ENCODE measurements at regions not wholly inside any gene's neighbourhood (a gene's known extent, or its start where the extent isn't known, plus 50 kb on each side); places are given as distances from the start of the nearest gene placed in this dataset.

- no peak overlapping the region for H3K4me3 Mint-ChIP-seq
- peak; percentile 55 for TF ChIP-seq CTCF (conservative IDR thresholded peaks at IDR 0.05)
- Histone ChIP-seq H3K4me3 (ENCODE audit: low read length) (no peak overlapping the region), H3K27ac (ENCODE audit: low read depth, low read length) (peak overlapping the region; percentile 90), H3K36me3 (ENCODE audit: control insufficient read depth, insufficient read depth, low read length) (no peaks in the 10 kb centered on the region), H3K9me3 (ENCODE audit: control insufficient read depth, low read length) (no peaks in the 10 kb centered on the region), H3K9ac (ENCODE audit: extremely low read depth, low read length, poor library complexity, severe bottlenecking) (no peak overlapping the region), H3K27me3 (ENCODE audit: control insufficient read depth, insufficient read depth, low read length, poor library complexity, severe bottlenecking) (no peaks in the 10 kb centered on the region), H3K4me1 (ENCODE audit: control insufficient read depth, insufficient read depth, low read length) (no peaks in the 10 kb centered on the region)
- H3K27ac Mint-ChIP-seq = no peak overlapping the region
- DNase-seq = peak; percentile 59
- 92 to 94% methylated on average over 8 to 11 of the region's 11 CpGs for WGBS, 2 experiments (ENCODE audit: insufficient coverage in 1 of 2, insufficient read length in 1 of 2)
- no peaks in the 10 kb centered on the region for H3K36me3 Mint-ChIP-seq (ENCODE audit: low read depth)
- peaks cover 3% of the 10 kb centered on the region for H3K9me3 Mint-ChIP-seq
- H3K4me1 Mint-ChIP-seq = peaks cover 15% of the 10 kb centered on the region
- no peaks in the 10 kb centered on the region for H3K27me3 Mint-ChIP-seq (ENCODE audit: insufficient read depth)
These were observed 548.5 kb upstream of the ID2 start for GRCh38 chr2:8133363-8133762.

GRCh38 chr2:8133913-8134472, 547.9 kb upstream of the ID2 start:
- Mint-ChIP-seq H3K27me3 (ENCODE audit: insufficient read depth) (no peaks in the 10 kb centered on the region), H3K27ac (no peak overlapping the region), H3K36me3 (ENCODE audit: low read depth) (no peaks in the 10 kb centered on the region), H3K4me3 (no peak overlapping the region), H3K4me1 (peaks cover 15% of the 10 kb centered on the region), H3K9me3 (peaks cover 2% of the 10 kb centered on the region)
- H3K36me3 ChIP-seq (ENCODE audit: control insufficient read depth, insufficient read depth, low read length) = no peaks in the 10 kb centered on the region
- H3K4me3 ChIP-seq (ENCODE audit: low read length) = no peak overlapping the region
- no peaks in the 10 kb centered on the region for H3K9me3 ChIP-seq (ENCODE audit: control insufficient read depth, low read length)
- H3K27me3 ChIP-seq (ENCODE audit: control insufficient read depth, insufficient read depth, low read length, poor library complexity, severe bottlenecking) = no peaks in the 10 kb centered on the region
- no peaks in the 10 kb centered on the region for H3K4me1 ChIP-seq (ENCODE audit: control insufficient read depth, insufficient read depth, low read length)
- 92 to 96% methylated on average over 7 to 11 of the region's 11 CpGs for WGBS, 2 experiments (ENCODE audit: insufficient coverage in 1 of 2, insufficient read length in 1 of 2)
- H3K9ac ChIP-seq (ENCODE audit: extremely low read depth, low read length, poor library complexity, severe bottlenecking) = no peak overlapping the region
- DNase-seq = peak; percentile 27
- TF ChIP-seq CTCF (conservative IDR thresholded peaks at IDR 0.05) = no peak
- H3K27ac ChIP-seq (ENCODE audit: low read depth, low read length) = no peak overlapping the region

- H3K4me1 ChIP-seq (ENCODE audit: control insufficient read depth, insufficient read depth, low read length) = no peaks in the 10 kb centered on the region
- Mint-ChIP-seq H3K9me3 (peaks cover 2% of the 10 kb centered on the region), H3K27ac (no peak overlapping the region), H3K4me3 (no peak overlapping the region), H3K27me3 (ENCODE audit: insufficient read depth) (no peaks in the 10 kb centered on the region), H3K4me1 (peaks cover 15% of the 10 kb centered on the region), H3K36me3 (ENCODE audit: low read depth) (no peaks in the 10 kb centered on the region)
- H3K27me3 ChIP-seq (ENCODE audit: control insufficient read depth, insufficient read depth, low read length, poor library complexity, severe bottlenecking) = no peaks in the 10 kb centered on the region
- no peak for TF ChIP-seq CTCF (conservative IDR thresholded peaks at IDR 0.05)
- no peak overlapping the region for H3K4me3 ChIP-seq (ENCODE audit: low read length)
- 87 to 93% methylated on average over 3 to 11 of the region's 11 CpGs for whole genome bisulfite sequencing, 2 experiments (ENCODE audit: insufficient coverage in 1 of 2, insufficient read length in 1 of 2)
- no peak overlapping the region for H3K9ac ChIP-seq (ENCODE audit: extremely low read depth, low read length, poor library complexity, severe bottlenecking)
- H3K27ac ChIP-seq (ENCODE audit: low read depth, low read length) = no peak overlapping the region
- H3K9me3 ChIP-seq (ENCODE audit: control insufficient read depth, low read length) = no peaks in the 10 kb centered on the region
- peak; percentile 44 for DNase-seq
- H3K36me3 ChIP-seq (ENCODE audit: control insufficient read depth, insufficient read depth, low read length) = no peaks in the 10 kb centered on the region
These were observed 547.4 kb upstream of the ID2 start for GRCh38 chr2:8134473-8134932.

Measured in endodermal cell (in vitro differentiated cells).